ENCODE measurements at regions not wholly inside any gene's neighbourhood (a gene's known extent, or its start where the extent isn't known, plus 50 kb on each side); places are given as distances from the start of the nearest gene placed in this dataset.
A peak's percentile ranks its signal among the peaks of the same experiment; 100 is the strongest.

GRCh38 chr3:194271460-194272035, 79.6 kb downstream of the CPN2 start:
- in situ Hi-C loops (cut with HindIII; ENCODE audit: low pct_unique_long_range_greater_than_20kb, low sequenced_read_pairs) = no loop called here
- no peak for DNase-seq (ENCODE audit: low read depth, low spot score)

- DNase-seq (ENCODE audit: low read depth, low spot score) = no peak
- in situ Hi-C loops (cut with HindIII; ENCODE audit: low pct_unique_long_range_greater_than_20kb, low sequenced_read_pairs) = no loop called here
These were observed 78.9 kb downstream of the CPN2 start for GRCh38 chr3:194272221-194272620.

DNA sequence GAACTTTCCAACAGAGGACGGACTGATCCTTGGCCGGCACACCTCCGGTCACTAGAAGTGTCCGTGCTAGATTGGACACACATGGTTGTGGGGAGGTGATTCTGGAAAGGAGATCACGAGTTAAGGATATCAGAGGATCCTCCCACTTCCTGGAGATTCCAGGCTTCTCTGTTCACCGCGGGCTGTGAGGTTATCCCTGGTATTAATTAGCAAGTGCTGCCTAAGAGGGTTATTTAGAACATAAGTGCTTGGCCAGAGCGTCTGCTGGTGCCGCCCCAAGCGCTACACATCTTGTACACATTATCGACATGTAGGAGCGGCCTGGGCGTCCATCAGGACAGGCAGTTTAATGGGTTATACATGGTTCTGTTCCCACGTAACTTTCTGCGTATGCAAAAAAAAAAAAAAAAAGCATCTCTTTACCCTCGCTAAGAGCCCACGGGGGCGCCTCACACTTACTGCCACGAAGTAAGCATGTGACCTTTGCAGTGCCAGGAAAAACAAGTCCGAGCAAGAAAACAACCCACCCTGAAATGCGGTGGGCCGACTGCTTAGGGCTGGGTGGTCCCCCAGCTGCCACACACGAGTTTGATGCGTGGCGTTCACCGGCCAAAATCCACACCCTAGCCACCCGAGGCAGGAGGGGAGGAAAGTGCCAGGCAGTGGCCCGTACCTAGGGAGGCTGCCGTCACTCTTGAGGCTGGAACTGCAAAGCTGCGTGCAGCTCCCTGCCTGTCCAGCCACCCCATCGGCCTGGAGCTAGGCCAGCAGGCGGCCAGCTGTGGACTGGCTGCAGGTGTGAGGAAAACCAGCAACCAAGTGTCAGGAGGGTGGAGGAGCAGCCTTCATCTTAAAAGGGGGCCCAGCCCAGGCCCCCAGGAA, 78.0 kb downstream of the CPN2 start:
- DNase-seq (ENCODE audit: low read depth, low spot score) = no peak
- in situ Hi-C loops (cut with HindIII; ENCODE audit: low pct_unique_long_range_greater_than_20kb, low sequenced_read_pairs) = no loop called here

GRCh38 chr3:194273743-194274310, 77.3 kb downstream of the CPN2 start:
- no peak for DNase-seq (ENCODE audit: low read depth, low spot score)
- in situ Hi-C loops (cut with HindIII; ENCODE audit: low pct_unique_long_range_greater_than_20kb, low sequenced_read_pairs) = no loop called here

GRCh38 chr3:194274424-194275085, 76.6 kb downstream of the CPN2 start:
- in situ Hi-C loops (cut with HindIII; ENCODE audit: low pct_unique_long_range_greater_than_20kb, low sequenced_read_pairs) = no loop called here
- no peak for DNase-seq (ENCODE audit: low read depth, low spot score)

GRCh38 chr3:194275291-194275690, 75.8 kb downstream of the CPN2 start:
- in situ Hi-C loops (cut with HindIII; ENCODE audit: low pct_unique_long_range_greater_than_20kb, low sequenced_read_pairs) = no loop called here
- peak; percentile 21 for DNase-seq (ENCODE audit: low read depth, low spot score)

DNA sequence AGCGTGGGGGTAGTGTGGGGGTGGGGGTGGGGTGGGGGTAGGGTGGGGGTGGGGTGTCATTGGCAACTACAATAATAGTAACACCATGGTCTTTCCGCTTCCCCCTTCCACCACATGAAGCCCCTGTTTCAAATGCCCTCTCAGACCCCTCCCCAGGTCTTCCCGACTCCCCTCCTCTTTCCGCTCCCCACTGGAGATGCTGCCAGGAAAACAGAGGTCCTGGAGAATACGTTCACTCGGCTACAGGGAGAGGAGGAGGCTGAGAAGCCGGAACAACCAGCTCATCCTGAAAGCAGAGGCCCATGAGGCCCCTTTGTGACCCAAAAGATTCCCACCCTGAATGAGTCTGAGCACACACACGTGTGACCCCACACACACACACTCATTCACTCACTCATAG, 75.4 kb downstream of the CPN2 start:
- in situ Hi-C loops (cut with HindIII; ENCODE audit: low pct_unique_long_range_greater_than_20kb, low sequenced_read_pairs) = no loop called here
- no peak for DNase-seq (ENCODE audit: low read depth, low spot score)

DNA sequence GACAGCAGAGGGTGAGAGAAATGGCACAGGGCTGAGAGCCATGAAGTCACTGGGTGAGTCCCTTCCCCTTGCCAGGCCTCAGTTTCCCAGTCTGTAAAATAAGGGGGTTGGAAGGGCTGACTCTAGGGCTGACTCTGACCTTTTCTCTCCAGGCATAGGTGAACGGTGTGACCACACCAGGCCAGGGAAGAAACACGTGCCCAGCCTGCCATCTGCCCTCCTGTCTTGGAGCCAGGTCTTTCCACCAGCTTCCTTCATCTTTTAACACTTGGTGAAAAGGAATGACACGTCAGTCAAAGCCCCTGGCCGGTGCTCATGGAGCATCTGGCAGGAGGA, 74.4 kb downstream of the CPN2 start:
- DNase-seq (ENCODE audit: low read depth, low spot score) = no peak
- in situ Hi-C loops (cut with HindIII; ENCODE audit: low pct_unique_long_range_greater_than_20kb, low sequenced_read_pairs) = no loop called here

GRCh38 chr3:194277104-194277785, 73.9 kb downstream of the CPN2 start:
- in situ Hi-C loops (cut with HindIII; ENCODE audit: low pct_unique_long_range_greater_than_20kb, low sequenced_read_pairs) = no loop called here
- DNase-seq (ENCODE audit: low read depth, low spot score) = no peak

- DNase-seq (ENCODE audit: low read depth, low spot score) = peak; percentile 11
- in situ Hi-C loops (cut with HindIII; ENCODE audit: low pct_unique_long_range_greater_than_20kb, low sequenced_read_pairs) = no loop called here
These were observed 73.4 kb downstream of the CPN2 start for GRCh38 chr3:194277786-194278130.

- DNase-seq (ENCODE audit: low read depth, low spot score) = no peak
- in situ Hi-C loops (cut with HindIII; ENCODE audit: low pct_unique_long_range_greater_than_20kb, low sequenced_read_pairs) = no loop called here
These were observed 72.8 kb downstream of the CPN2 start for GRCh38 chr3:194278186-194278845.

- in situ Hi-C loops (cut with HindIII; ENCODE audit: low pct_unique_long_range_greater_than_20kb, low sequenced_read_pairs) = no loop called here
These were observed 72.0 kb downstream of the CPN2 start for GRCh38 chr3:194279101-194279500.

DNA sequence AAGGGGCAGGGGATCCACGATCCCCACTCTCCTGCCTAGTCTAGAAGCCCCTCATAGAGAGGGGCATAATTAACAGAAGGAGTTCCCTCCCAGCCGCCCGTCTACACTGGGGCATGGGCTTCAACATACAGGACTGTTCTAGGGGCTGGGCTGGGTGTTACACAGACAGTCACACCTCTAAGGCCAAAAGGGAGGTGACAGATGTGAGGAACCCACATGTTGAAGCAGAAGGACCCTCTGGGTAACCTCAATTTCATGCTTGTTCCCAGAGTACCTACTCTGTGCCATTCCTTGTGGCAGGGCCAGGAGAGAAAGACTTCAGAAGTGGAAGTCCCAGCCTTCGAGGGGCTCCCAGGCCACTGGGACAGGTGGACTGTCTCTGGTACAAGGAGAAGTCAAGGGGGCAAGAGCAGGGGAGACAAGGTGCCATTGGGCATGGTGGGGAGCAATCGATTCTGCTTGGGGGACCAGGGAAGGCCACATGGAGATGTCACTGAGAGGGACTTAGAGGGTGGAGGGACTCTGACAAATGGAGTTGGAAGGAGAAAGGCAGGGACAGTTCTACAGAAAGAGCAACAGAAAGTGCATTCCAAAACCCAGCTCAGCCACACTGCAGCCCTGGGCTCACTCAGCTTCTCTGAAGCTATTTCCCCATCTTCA, 71.3 kb downstream of the CPN2 start:
- in situ Hi-C loops (cut with HindIII; ENCODE audit: low pct_unique_long_range_greater_than_20kb, low sequenced_read_pairs) = no loop called here
- DNase-seq (ENCODE audit: low read depth, low spot score) = no peak

More at GRCh38 chr3:194279101-194279500, 72.0 kb downstream of the CPN2 start:
- no peak for DNase-seq (ENCODE audit: low read depth, low spot score)

GRCh38 chr3:194280777-194281176, 70.4 kb downstream of the CPN2 start:
- no peak for DNase-seq (ENCODE audit: low read depth, low spot score)
- in situ Hi-C loops (cut with HindIII; ENCODE audit: low pct_unique_long_range_greater_than_20kb, low sequenced_read_pairs) = no loop called here

- in situ Hi-C loops (cut with HindIII; ENCODE audit: low pct_unique_long_range_greater_than_20kb, low sequenced_read_pairs) = no loop called here
- DNase-seq (ENCODE audit: low read depth, low spot score) = no peak
These were observed 69.8 kb downstream of the CPN2 start for GRCh38 chr3:194281306-194281705.

- in situ Hi-C loops (cut with HindIII; ENCODE audit: low pct_unique_long_range_greater_than_20kb, low sequenced_read_pairs) = no loop called here
- DNase-seq (ENCODE audit: low read depth, low spot score) = no peak
These were observed 69.4 kb downstream of the CPN2 start for GRCh38 chr3:194281766-194282165.

GRCh38 chr3:194282436-194283122, 68.5 kb downstream of the CPN2 start:
- DNase-seq (ENCODE audit: low read depth, low spot score) = no peak
- in situ Hi-C loops (cut with HindIII; ENCODE audit: low pct_unique_long_range_greater_than_20kb, low sequenced_read_pairs) = no loop called here
